Renal cortex interstitium (tissue), 11 donors: ENCODE measurements at regions not wholly inside any gene's neighbourhood (a gene's known extent, or its start where the extent isn't known, plus 50 kb on each side); places are given as distances from the start of the nearest gene placed in this dataset.

Experiments used
- DNase-seq, 11 donors: peaks; one replicate each; pipeline ENCODE4 v3.0.0-alpha.2; 2013; ENCODE audit warnings: low read depth in 9 of 11, low spot score in 4 of 11; ENCODE audit errors: extremely low read depth in 1 of 11

DNA sequence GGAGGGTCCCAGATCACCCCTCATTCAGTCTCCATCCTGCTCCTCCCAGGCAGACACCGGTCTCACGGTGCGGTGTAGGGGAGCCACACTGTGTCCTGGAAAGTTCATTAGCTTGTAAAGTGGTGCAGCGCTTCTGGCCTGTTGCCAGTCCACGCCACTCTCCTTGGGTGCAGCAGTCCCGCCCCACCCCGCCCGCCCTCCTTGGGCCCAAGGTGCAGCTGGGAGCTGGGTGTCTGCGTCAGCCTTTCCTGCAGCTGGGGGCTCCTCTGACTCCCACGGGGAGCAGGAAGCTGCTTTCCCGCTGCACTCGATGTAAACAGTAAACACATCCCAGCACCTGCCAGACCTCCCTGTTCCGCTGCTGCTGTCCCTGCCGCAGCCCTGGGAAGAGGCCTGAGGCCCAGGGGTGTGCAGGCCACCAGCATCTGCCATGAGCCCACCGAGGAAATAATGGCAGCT lies 53.8 kb upstream of the ASB18 start:
- no peak for DNase-seq

DNA sequence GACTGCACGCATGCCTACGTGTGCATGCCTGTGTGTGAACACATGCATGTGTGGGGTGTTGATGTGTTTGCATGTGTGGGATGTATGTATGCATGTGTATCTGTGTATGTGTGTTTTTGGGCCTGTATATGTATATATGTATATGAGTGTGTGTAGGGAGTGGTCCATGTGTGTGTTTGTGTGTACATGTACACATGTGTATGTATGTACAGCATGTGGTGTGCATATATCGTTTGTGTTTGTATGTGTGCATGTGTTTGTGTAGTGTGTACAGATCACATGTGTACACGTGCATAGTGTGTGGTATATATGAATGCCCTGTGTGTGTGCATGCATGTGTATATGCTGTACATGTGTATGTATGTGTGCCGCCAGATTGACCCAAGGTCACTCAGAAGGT lies 54.2 kb upstream of the ASB18 start:
- DNase-seq, result no peak

DNA sequence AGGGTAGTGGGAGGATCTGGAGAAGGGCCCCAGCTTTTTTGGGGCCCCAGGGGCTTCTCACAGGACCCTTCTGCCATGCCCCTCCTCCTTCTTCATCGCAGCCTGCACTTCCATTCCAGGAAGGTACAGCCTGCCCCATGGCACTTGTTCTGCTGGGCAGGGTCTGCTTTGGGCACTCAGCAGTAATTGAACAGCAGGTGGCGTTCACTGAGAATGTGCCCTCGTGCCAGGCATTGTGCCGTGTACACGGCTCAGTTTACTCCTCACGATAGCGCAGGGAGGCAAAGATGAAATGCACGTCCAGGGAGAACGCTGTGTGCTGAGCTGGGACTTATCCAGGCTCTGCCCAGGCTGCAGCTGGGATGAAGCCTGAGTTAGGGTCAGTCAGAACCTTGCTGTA lies 54.8 kb upstream of the ASB18 start:
- no peak for DNase-seq

DNA sequence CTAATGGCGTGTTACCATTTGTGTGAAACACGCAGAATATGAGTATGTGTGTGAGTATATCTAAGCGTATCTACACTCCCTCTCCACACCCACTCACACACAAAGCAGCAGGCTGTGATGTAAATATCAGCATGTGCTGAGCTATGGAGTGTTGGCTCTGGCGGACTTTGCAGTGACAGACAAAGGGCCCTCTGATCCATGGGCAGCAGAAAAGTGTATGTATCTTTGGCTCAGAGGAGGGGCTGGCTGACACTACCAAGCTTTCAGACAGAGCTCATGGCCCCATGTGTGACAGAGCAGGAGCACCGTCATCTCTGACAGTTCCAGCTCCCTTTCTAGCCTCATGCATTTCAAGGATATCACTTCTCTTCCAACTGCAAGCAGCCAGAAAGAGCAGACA lies 57.2 kb upstream of the ASB18 start:
- no peak for DNase-seq

DNA sequence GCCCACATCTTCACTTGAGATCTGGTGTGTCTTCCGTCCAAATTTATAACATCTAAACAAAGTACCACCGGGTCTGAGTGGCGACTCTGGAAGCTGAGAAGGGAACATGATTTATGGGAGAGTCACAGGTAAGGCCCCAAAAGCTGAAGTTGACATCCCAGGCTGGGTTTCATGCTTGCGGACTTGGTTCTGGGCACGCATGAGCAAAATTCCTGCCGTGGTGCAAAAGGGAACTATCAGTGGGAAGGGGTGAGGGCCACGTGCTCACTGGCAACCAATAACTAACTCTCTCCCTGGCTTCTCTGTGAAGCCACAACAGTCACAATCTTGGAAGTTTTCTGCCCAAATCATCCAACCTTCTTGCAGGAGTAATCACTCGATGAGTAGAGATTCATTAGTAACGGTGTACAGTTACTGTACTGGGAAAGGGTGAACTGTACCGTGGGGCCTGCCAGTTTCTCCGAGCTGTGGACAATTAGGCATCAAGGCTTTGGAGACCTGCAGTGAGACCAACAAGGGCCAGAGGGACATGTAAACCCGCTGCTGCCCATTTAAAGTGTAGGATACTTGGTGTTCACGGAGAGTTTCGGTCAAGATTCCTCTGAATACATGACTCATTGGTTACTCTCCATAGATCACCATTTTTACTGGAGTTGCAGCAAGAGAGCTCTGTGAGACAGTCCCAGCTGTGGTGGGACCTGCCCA lies 69.4 kb upstream of the ASB18 start:
- no peak for DNase-seq

DNA sequence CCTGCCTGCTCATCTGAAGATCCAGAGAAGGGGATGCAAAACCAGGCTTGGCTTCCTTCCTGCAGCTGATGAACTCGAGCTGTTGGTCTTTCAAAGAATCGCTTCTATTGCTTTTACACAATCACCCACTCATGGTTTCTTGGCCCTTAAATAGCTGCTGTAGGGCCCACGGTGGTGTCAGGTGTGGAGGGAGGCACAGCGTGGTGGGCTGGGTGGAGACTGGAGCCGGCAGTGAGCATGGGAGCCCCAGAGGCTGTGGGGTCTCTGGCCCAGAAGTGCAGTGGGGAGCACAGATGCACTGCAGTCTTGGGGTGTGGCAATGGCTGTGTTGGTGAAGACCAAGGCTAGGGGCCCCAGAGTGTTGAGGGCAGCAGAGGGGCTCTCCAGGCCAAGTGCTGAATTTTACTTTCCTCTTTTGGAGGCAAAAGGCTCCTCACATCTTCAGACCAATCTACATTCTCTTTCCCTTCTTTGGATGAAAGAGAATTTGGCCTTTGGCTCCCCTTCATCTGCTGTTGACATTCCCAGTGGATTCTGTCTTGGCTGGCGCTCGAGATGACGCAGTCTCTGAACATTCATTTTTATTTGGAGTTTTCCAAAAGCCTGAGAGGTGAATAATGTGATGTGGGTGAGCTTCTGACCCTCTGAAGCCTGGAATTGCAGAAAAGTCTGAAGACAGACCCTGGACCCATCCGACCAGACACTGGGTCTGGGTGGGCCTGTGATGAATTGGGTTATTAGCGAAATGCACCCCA lies 70.1 kb upstream of the ASB18 start:
- DNase-seq, result no peak

DNA sequence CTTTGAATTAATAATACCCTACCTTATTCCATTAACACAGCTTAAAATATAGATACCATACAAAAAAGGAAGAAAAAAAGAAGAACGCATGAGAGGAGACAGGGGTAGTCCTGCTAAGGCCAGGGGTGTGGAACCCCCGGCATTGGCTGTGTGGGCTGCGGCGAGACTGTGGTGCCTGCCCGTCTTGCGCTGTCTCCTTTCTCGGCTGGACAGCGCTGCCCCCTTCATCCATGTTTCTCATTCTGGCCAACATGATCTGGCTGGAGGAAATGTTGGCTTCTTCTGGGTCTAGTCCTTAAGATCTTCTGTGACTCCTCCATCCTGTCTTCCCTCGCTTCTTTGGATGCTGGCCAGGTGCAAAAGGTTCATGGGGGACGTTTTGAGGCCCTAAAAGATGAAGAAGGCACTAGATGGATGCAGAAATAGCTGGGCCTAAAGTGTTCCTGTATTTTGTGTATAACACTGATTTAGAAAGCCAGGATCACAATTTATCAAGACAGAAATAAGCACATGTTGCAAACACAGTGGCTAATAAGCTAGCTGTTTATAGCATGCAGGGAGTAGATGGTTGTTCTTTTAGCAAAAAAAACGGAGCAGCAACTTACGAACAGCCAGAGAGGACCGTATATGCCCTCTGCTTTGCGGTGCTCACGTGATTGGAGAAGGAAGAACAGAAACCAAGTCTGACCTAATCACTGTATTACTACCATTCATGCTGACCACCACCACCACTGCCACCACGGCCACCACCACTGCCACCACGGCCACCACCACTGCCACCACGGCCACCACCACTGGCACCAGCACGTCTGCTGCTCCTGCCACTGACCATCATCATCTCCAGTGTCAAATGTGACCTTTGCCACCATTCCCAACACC lies 71.7 kb upstream of the ASB18 start:
- DNase-seq, result no peak

DNA sequence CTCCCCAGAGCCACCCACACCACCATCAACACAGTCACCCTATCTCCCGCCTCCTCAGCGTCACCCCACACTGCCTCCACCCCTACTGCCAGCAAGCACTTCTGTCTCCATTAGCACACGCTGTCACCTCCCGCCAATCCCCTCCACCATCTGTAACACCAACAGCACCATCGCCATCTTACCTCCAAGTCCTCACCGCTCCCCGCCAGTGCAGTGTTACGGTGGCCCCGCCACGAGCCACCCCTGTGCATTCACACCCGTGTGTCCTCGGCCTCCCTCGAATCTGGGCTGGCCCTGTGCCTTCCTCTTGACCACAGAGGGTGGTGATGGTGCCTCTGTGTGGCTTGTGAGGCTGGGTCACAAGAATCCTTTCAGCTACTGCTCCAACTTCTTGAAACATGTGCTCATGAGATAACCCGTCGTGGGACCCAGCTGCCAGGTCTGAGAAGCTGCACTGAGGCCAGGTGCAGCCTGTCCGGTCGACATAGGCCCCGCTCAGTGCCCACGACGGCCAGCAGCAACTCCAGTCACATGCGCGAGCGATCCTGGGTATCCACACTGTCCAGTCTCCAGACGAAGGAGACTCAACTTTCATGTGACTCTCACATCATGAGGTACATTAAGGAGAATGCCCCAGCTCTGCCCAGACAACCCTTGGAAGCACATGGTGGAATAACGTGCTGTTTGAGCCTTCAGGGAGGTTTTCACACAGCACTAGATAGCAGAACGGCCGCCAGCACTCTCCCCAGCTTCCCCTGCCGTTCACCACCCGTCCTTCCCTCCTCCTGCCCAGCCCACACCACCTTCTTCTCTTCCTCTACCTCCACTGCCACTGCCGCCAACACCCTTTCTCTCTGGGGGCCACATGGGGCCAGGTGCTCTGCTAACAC lies 72.6 kb upstream of the ASB18 start:
- DNase-seq, result no peak

DNA sequence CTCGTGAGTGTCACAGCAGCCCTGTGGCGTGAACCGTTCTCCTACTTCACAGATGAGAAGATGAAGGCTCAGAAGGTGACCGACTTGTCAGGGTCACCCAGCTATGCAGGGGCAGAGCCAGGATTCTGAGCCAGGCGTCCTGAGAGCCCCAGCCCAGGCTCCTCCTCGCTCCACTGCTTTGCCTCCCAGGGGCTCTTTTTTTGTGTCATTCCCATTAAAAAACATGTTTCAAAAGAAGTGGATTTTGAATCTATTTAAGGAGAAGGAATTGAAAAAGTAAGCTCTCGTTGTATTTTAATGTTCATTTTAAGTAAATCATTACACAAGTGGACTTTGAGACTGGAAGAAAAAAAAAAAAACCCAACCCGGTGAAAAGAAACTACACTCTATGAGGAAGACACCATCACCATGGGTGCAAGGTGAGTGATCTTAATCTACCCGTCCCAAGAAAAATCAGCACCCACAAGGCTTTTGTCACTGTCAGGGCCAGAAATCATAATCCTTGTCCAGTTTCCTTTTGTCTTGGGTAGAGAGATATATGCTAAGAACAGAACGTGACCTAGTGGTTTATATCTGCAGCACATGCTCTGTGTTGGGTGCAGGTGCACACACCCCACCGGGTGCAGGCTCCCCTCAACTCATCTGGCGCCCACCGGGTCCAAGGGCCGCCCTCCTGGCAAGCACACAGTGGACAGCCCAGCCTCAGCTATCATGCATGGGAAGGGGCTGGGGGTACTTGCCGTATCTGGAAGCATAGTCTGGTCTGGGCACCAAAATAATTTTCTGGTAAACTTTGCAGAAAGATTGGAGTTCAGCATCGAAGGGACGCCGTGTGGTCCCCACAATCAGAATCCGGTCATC lies 73.5 kb upstream of the ASB18 start:
- no peak for DNase-seq

DNA sequence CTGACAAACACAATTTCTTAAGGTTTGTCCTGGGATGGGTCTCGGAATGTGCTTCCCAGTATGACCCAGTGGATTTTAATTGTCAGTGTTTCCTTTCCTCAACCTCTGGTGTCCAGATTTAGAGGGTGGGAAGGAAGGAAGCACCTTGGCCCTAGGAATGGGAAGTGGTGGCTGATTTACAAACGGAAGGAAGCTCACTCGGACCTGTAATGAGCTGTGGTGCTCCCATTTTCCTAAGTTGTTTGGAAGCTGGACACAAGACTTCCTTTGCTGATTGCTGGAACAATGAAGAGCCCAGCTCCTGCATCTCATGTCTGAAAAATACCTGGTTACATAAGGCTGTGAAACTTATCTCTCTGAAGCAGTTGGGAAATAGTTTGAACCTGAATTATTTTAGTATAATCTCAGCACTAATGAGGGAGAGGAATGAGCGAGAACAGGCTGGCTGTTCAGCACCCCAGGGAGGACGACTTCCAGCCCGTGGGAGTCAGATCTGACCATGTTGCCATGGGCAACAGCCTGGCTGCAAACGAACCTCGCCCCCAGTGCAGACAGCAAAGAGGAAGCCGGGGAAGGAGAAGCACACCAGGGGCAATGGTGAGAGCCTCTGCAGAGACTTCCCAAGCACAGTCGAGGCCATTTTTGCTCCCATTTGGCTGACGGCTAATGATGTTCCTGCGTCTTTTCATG lies 74.4 kb upstream of the ASB18 start:
- DNase-seq, result peak in 6 of 11 donors; percentile 22 to 57 (median 33)

DNA sequence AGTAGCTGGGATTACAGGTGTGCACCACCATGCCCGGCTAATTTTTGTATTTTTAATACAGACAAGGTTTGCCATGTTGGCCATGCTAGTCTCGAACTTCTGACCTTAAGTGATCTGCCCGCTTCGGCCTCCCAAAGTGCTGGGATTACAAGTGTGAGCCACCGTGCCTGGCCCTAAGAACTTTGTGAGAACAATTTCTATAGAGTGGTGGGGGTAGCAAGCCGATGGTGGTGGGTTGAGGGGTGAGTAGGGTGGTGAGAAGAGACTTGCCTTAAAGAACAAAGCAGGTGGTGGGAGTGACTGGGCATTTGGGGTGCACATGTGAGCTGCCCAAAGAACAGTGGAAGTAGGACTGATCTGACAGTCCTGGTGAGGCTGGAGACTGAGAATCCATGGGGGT lies 76.0 kb upstream of the ASB18 start:
- no peak for DNase-seq

DNA sequence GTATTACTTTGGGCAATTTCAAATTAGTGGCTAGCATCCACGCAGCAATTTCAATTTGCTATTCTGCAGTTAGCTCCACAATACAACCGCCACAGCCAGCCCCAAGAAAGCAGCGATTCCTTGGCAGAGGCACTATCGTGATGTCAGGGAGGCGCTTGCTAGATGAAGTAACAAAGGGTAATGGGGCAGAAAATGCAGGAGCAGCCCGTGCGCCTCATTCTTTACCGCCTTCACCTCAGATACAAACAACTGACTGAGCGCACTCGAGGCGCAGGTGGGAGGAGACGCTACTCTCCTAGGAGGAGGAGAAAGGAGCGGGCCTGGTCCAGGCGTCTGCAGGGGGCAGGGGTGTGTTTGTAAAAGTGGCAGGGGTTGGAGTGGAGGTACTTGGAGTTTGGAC lies 76.9 kb upstream of the ASB18 start:
- DNase-seq, result peak in 1 of 11 donors; percentile 8

DNA sequence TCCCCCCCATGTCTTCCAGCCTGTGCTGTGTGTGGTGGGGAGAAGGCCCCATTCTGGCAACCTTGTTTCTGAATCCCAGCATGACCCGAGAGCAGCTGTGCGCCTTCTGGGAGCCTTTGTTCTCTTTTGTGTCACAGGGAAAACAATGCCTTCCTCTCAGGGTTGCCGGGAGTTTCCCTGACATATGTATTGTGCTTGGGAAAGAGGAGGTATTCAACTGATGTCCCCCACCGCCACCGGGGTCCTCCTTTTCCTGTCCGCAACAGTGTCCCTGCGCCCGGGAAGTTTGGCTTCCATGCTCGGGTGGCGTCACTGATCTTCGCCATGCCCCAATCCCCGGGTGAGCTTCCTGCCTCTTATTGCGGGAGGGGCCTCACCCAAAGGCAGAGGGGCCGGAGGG lies 77.5 kb upstream of the ASB18 start:
- no peak for DNase-seq

DNA sequence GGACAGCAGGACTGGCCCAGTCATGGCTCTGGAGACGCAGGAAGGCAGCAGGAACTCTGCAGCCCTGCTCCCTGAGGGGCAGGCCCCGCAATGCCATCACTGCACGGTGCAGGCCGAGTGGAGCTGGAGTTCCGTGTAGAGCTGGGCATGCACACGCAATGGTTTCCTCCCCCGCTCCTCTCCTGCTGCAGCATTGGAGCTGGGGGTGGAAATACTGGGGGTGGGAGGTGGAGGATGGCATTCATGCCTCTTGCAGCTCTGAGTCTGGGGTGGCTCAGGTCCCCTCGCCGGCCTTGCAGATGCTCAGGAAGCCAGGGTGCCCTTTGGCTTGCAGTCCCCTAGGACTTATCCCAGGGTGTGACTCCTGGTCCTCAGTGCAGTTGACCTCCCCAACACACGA lies 78.3 kb upstream of the ASB18 start:
- no peak for DNase-seq

DNA sequence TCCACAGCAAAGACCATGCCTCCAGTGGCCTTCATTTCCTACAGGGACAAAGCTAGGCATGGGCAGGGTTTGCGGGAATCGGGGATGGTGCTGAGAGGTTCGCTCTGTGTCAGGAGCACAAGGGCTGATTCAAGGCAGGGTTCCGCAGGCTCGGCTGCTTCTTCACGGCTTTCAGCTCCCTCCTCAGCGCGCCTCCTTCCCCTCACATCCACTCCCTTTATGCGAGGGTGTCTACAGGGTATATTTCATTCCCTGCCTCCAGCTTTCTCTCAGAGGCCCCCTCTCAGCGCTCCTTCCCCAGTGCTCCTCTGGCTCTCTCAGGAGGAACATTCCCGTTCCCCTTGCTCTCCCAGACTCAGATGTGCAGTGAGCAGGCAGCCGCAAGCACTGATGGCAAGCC lies 78.7 kb upstream of the ASB18 start:
- no peak for DNase-seq

DNA sequence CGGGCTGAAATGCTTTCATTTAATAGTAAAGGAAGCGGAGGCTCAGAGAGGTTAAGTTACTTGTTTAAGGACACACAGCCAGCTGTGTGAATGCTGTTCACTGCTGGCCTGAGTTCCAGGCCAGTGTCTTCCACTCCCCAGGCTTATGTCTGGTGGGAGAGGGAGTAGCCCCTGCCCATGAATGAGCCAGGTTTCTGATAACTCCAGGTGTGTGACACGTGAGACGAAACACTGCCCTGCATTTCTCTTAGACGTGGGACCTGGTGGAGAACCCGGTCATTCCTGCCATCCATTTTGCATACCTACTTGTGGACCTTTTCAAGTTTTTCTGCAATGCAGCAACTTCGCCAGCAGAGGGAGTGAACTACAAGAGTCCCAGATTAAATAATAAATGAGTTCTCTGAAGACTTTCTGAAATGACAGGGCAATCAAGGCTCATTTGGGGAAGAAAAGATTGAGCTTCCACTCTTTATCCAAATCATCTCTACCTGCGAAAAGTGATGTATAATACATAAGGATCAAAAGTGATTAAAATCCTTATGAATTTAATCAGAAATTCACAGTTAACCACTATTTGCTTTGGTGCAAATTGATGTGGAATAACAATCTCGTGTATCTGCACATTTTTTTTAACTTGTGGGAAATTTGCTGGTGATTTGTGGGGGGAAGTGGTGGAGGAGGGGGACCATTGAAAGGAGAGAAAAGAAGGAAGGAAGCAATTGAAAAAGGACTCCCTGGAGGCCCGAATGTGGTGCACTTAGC lies 79.4 kb upstream of the ASB18 start:
- peak in 7 of 11 donors; percentile 29 to 78 (median 54) for DNase-seq

DNA sequence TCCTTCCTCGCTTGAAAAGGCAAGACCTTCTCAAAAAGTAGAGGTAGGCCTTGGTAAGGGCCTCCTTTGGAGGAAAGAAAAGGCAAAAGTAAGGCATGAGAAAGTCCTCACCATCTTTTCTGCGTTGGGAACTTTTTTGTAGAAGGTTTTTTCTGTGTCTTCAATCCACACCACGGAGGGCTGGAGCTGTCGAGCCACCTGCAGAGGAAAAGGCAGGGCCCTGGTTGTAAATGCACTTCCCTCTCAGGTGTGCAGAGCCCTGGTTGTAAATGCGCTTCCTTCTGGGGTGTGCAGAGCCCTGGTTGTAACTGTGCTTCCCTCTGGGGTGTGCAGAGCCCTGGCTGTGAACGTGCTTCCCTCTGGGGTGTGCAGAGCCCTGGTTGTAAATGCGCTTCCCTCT lies 80.2 kb upstream of the ASB18 start:
- DNase-seq, result no peak
